ENCODE measurements at regions not wholly inside any gene's neighbourhood (a gene's known extent, or its start where the extent isn't known, plus 50 kb on each side); places are given as distances from the start of the nearest gene placed in this dataset.

GRCh38 chr7:155360495-155361345 is 63.0 kb downstream of the INSIG1 start:
- TF ChIP-seq CTCF (IDR thresholded peaks at IDR 0.05; ENCODE audit: low read depth, low read length, missing control alignments), result no peak
- no peak overlapping the region for H3K4me3 ChIP-seq (ENCODE audit: low read depth, low read length)
- no peak for DNase-seq (ENCODE audit: low read depth)

DNA sequence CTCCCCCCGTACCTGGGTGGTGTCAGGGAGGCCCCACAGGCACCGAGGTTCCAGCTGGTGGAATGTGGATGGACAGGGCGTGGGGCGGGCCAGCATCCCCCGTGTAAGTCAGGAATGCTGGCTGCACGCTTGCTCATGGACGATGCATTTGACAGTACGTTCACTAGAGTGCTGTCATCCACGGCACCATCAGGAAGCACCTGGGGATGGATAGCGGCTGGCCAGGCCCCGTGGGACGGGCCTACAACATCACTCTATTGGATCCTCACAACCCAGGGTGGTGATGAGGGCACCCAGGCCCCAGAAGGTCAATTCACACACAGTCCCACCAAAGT is 63.6 kb downstream of the INSIG1 start:
- no peak overlapping the region for H3K4me3 ChIP-seq (ENCODE audit: low read depth, low read length)
- no peak for TF ChIP-seq CTCF (IDR thresholded peaks at IDR 0.05; ENCODE audit: low read depth, low read length, missing control alignments)
- DNase-seq (ENCODE audit: low read depth), result no peak

DNA sequence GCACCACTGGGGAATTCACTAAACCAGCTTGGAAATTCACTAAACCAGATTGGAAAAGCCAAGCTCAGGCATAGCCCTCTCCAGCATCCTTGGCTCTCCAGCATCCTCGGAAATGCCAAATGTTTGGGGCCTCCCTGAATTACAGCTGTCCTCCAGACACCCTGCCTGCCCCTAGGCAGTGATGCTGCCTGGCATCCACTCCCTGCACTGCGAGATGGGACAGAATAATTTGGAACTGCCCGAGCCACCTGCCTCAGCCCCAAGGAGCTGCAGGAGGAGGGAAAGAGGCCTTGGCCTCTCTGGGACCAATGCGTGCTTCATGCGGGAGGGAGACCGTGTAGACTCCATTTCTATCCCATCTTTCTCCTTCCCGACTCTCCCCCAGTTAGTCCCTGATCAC is 64.3 kb downstream of the INSIG1 start:
- no peak for DNase-seq (ENCODE audit: low read depth)
- H3K4me3 ChIP-seq (ENCODE audit: low read depth, low read length), result no peak overlapping the region
- TF ChIP-seq CTCF (IDR thresholded peaks at IDR 0.05; ENCODE audit: low read depth, low read length, missing control alignments), result no peak

- no peak overlapping the region for H3K4me3 ChIP-seq (ENCODE audit: low read depth, low read length)
- DNase-seq (ENCODE audit: low read depth), result no peak
- no peak for TF ChIP-seq CTCF (IDR thresholded peaks at IDR 0.05; ENCODE audit: low read depth, low read length, missing control alignments)
Measured at GRCh38 chr7:155362380-155363145, 64.9 kb downstream of the INSIG1 start.

GRCh38 chr7:155363146-155363539 is 65.5 kb downstream of the INSIG1 start:
- TF ChIP-seq CTCF (IDR thresholded peaks at IDR 0.05; ENCODE audit: low read depth, low read length, missing control alignments), result no peak
- no peak for DNase-seq (ENCODE audit: low read depth)
- no peak overlapping the region for H3K4me3 ChIP-seq (ENCODE audit: low read depth, low read length)

DNA sequence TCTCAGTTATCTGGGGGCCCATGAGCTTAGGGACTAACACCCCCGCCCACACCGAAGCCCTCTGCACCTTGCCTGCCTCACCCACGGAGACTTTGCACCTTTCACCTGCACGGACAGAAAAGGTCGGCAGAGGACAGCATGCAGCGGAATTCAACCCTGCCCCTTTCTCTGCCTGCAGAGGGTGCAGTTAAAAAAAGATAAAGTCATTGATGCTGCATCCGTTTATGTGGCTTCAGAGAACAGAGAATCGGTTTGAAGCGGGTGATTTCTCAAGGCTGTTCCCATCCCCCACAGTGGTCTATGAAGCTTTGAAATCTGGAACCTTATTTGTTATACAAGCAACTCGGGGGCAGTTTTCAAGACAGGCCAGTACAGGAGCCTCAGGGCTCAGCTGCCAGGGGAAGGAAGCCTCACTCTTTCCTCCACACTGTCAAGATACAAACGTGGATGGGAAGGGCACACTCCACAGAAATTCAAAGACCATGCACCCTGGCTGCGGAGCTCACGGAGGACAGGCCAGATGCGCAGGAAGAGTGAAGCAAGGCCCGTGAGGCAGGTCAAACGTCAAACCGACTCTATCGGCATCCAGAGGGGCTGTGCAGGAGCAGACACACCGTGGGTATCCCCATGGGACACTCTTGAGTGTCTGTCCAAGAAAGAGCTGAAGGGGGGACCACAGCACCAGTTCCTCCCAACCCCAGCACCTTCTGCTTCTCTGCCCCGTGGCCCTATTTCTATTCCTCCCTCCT is 66.3 kb downstream of the INSIG1 start:
- no peak overlapping the region for H3K4me3 ChIP-seq (ENCODE audit: low read depth, low read length)
- no peak for DNase-seq (ENCODE audit: low read depth)
- TF ChIP-seq CTCF (IDR thresholded peaks at IDR 0.05; ENCODE audit: low read depth, low read length, missing control alignments), result peak; percentile 8

All from GM12864 (cell line).